Heart right ventricle (tissue), 16 donors: ENCODE measurements at regions not wholly inside any gene's neighbourhood (a gene's known extent, or its start where the extent isn't known, plus 50 kb on each side); places are given as distances from the start of the nearest gene placed in this dataset.

Experiments used
- ATAC-seq, 8 donors: fragments of 200-7000 bp; cut with Tn5 transposase; one replicate each; pipeline ENCODE4 v1.9.1; 2020; ENCODE audit warnings: mild to moderate bottlenecking in 8 of 8, moderate library complexity in 8 of 8, moderate number of reproducible peaks in 1 of 8
- DNase-seq, 2 donors: peaks; one replicate each; pipeline ENCODE4 v3.0.0-alpha.2; 2020
- H3K27ac ChIP-seq, 10 donors: fragments of 200-600 bp; sonication (generic) in 2 of 10; one replicate each; pipeline versions ENCODE4 v1.5.0 to v1.8.0; 2020 to 2022; ENCODE audit warnings: mild to moderate bottlenecking in 3 of 10
- H3K27me3 ChIP-seq, 7 donors: fragments of 200-600 bp; one replicate each; pipeline ENCODE4 v1.8.0; 2021 to 2022; ENCODE audit warnings: mild to moderate bottlenecking in 2 of 7
- H3K36me3 ChIP-seq, 9 donors: fragments of 200-600 bp; sonication (generic) in 1 of 9; one replicate each; pipeline versions ENCODE4 v1.5.0 to v1.8.0; 2020 to 2022; ENCODE audit warnings: mild to moderate bottlenecking in 2 of 9
- H3K4me1 ChIP-seq, 9 donors: fragments of 200-600 bp; sonication (generic) in 1 of 9; one replicate each; pipeline versions ENCODE4 v1.5.0 to v1.8.0; 2020 to 2022; ENCODE audit warnings: mild to moderate bottlenecking in 4 of 9
- H3K4me3 ChIP-seq, 10 donors: fragments of 200-600 bp; sonication (generic) in 2 of 10; one replicate each; pipeline versions ENCODE4 v1.5.0 to v1.8.0; 2020 to 2022; ENCODE audit warnings: mild to moderate bottlenecking in 7 of 10, moderate library complexity in 2 of 10
- H3K9me3 ChIP-seq, 11 donors: fragments of 200-600 bp in 10 of 11; sonication (generic) in 2 of 11; one replicate each; pipeline versions ENCODE4 v1.5.0 to v1.8.0; 2013 to 2022; ENCODE audit warnings: mild to moderate bottlenecking in 2 of 11, control low read depth in 1 of 11, moderate library complexity in 1 of 11
- CTCF ChIP-seq, 9 donors: fragments of 200-600 bp; sonication (generic) in 2 of 9; IDR thresholded peaks; one replicate each; pipeline versions ENCODE4 v1.5.0 to v1.8.0; 2021 to 2022; ENCODE audit warnings: antibody characterized with exemption in 9 of 9, mild to moderate bottlenecking in 5 of 9, moderate library complexity in 1 of 9
- WGBS, 2 donors: extraction: QIAGEN DNeasy Blood & Tissue Kit; methylation state at CpG; one replicate each; pipeline ENCODE4 v1.1.7; 2013; ENCODE audit warnings: inconsistent platforms in 1 of 2; 5-methylcytosine and 5-hydroxymethylcytosine counted together
- intact Hi-C, 10 donors: fragments of 100-400 bp; cut with DNase I; formaldehyde crosslinking; loops; one replicate each; pipeline versions ENCODE4 v1.11.1 to v1.14.2; 2022
- donor health status: Arrhythmogenic right ventricular cardiomyopathy.
- donor health status: ischemic (EF 13 %, LVEDD 7.1; RV severe dilation, severe dysfunction).
- donor health status: healthy with polysubstance abuse.
- donor health status: DM: no; HTN: yes; CAD: no.
- donor health status: DM: no; HTN: no; CAD: no.
- donor health status: ischemic (EF 25% LVEDD 6.9; RV normal size, moderate dysfunction).
- donor health status: ischemic (EF 25% LVEDD 5.7; RV mildly dilated, moderate dysfunction).
- donor health status: healthy.
- donor health status: DM: yes; HTN: yes; CAD: no.
- donor health status: Ischemic cardiomyopathy.
- donor health status: ischemic (EF 35%, LVEDD 5.7; RV mildly dilated, moderate dysfunction).
- donor health status: nonischemic (EF 11% LVEDD 7.7; RV severe dilation, severe dysfunction).
- donor health status: DM: yes; HTN: yes; CAD: no.
- donor health status: PGD.
- donor health status: ischemic (EF 29% LVEDD 5.4; RV normal size, mild dysfunction).
- donor health status: nonischemic (EF 23%, LVEDD 6.1; RV moderate dilation, normal function).

- TF ChIP-seq CTCF (IDR thresholded peaks at IDR 0.05) = no peak
- DNase-seq = no peak
- H3K27ac ChIP-seq = no peak overlapping the region
- ATAC-seq = no peak
- H3K36me3 ChIP-seq = no peaks in the 10 kb centered on the region
- intact Hi-C loops = no loop called here
- H3K4me3 ChIP-seq = no peak overlapping the region
- H3K27me3 ChIP-seq = no peaks in the 10 kb centered on the region
- H3K4me1 ChIP-seq = no peaks in the 10 kb centered on the region
- no peaks in the 10 kb centered on the region for H3K9me3 ChIP-seq
These were observed 1009.4 kb downstream of the TLE1 start for GRCh38 chr9:80679916-80680315.

- H3K4me3 ChIP-seq = no peak overlapping the region
- H3K27ac ChIP-seq = no peak overlapping the region
- DNase-seq (no peak), ATAC-seq (no peak)
- no peaks in the 10 kb centered on the region for H3K27me3 ChIP-seq
- intact Hi-C loops = no loop called here
- no peaks in the 10 kb centered on the region for H3K4me1 ChIP-seq
- TF ChIP-seq CTCF (IDR thresholded peaks at IDR 0.05) = no peak
- no peaks in the 10 kb centered on the region for H3K9me3 ChIP-seq
- no peaks in the 10 kb centered on the region for H3K36me3 ChIP-seq
- WGBS, 2 donors = 74 to 78% methylated on average over 2 of the region's 2 CpGs
These were observed 1010.4 kb downstream of the TLE1 start for GRCh38 chr9:80678906-80679305.

- Histone ChIP-seq H3K27me3 (no peaks in the 10 kb centered on the region), H3K36me3 (no peaks in the 10 kb centered on the region), H3K9me3 (peaks cover 0 to 25% (median 0%) of the 10 kb centered on the region in 11 donors), H3K4me1 (no peaks in the 10 kb centered on the region), H3K4me3 (no peak overlapping the region), H3K27ac (no peak overlapping the region)
- ATAC-seq = no peak
- DNase-seq = no peak
- no peak for TF ChIP-seq CTCF (IDR thresholded peaks at IDR 0.05)
- intact Hi-C loops = no loop called here
- WGBS, 2 donors = 71 to 72% methylated on average over 1 of the region's 1 CpG
These were observed 1015.9 kb downstream of the TLE1 start for GRCh38 chr9:80673496-80673895.

- no peak for DNase-seq
- ATAC-seq = no peak
- peaks cover 0 to 14% (median 0%) of the 10 kb centered on the region in 11 donors for H3K9me3 ChIP-seq
- H3K27me3 ChIP-seq = no peaks in the 10 kb centered on the region
- no peak overlapping the region for H3K27ac ChIP-seq
- no peaks in the 10 kb centered on the region for H3K36me3 ChIP-seq
- H3K4me3 ChIP-seq = no peak overlapping the region
- H3K4me1 ChIP-seq = no peaks in the 10 kb centered on the region
- intact Hi-C loops = no loop called here
- TF ChIP-seq CTCF (IDR thresholded peaks at IDR 0.05) = no peak
These were observed 1023.9 kb downstream of the TLE1 start for GRCh38 chr9:80665479-80665878.
